Neural progenitor cell (in vitro differentiated cells): ENCODE measurements at regions not wholly inside any gene's neighbourhood (a gene's known extent, or its start where the extent isn't known, plus 50 kb on each side); places are given as distances from the start of the nearest gene placed in this dataset.

Experiments
- DNase-seq: peaks from one replicate; pipeline ENCODE4 v3.0.0-alpha.2; 2016; ENCODE audit warnings: low spot score
- H2AFZ ChIP-seq: fragments of 200-600 bp; sonication (generic); replicated peaks from 2 replicates; pipeline ENCODE4 v1.6.1; 2016; ENCODE audit warnings: antibody characterized with exemption
- H3F3A ChIP-seq: fragments of 200-600 bp; sonication (generic); 2 replicates; pipeline ENCODE4 v1.6.1; 2016; ENCODE audit warnings: antibody characterized with exemption, low read depth
- H3K27ac ChIP-seq: fragments of 200-600 bp; sonication (generic); 2 replicates; pipeline ENCODE4 v1.5.1; 2016; ENCODE audit warnings: mild to moderate bottlenecking
- H3K27me3 ChIP-seq: fragments of 200-600 bp; sonication (generic); 2 replicates; pipeline ENCODE4 v1.6.1; 2016; ENCODE audit warnings: mild to moderate bottlenecking, moderate library complexity
- H3K36me3 ChIP-seq: fragments of 200-600 bp; sonication (generic); 2 replicates; pipeline ENCODE4 v1.5.1; 2016
- H3K4me1 ChIP-seq: fragments of 200-600 bp; sonication (generic); 2 replicates; pipeline ENCODE4 v1.6.1; 2016; ENCODE audit warnings: mixed run types
- H3K4me2 ChIP-seq: fragments of 200-600 bp; sonication (generic); 2 replicates; pipeline ENCODE4 v1.6.1; 2016
- H3K4me3 ChIP-seq: fragments of 200-600 bp; sonication (generic); 2 replicates; pipeline ENCODE4 v1.5.1; 2016
- H3K79me2 ChIP-seq: fragments of 200-600 bp; sonication (generic); 2 replicates; pipeline ENCODE4 v1.6.1; 2016; ENCODE audit warnings: low read depth
- H3K9ac ChIP-seq: fragments of 200-600 bp; sonication (generic); 2 replicates; pipeline ENCODE4 v1.6.1; 2016
- H3K9me3 ChIP-seq: fragments of 200-600 bp; sonication (generic); 2 replicates; pipeline ENCODE4 v1.5.1; 2016; ENCODE audit warnings: low read depth
- H4K20me1 ChIP-seq: fragments of 200-600 bp; sonication (generic); 2 replicates; pipeline ENCODE4 v1.6.1; 2016; ENCODE audit warnings: low read depth
- H3K27ac Mint-ChIP-seq: 3 replicates; pipeline ENCODE4 v1.8.0; 2021; ENCODE audit warnings: mixed read lengths
- H3K27me3 Mint-ChIP-seq: 2 replicates; pipeline ENCODE4 v1.8.0; 2022; ENCODE audit warnings: low read depth, mild to moderate bottlenecking, inconsistent platforms, moderate library complexity, mixed read lengths; ENCODE audit not compliant: insufficient read depth
- H3K36me3 Mint-ChIP-seq: 3 replicates; pipeline ENCODE4 v1.8.0; 2021; ENCODE audit warnings: mixed read lengths
- H3K4me1 Mint-ChIP-seq: 3 replicates; pipeline ENCODE4 v1.8.0; 2021; ENCODE audit warnings: mixed read lengths
- H3K4me3 Mint-ChIP-seq: 3 replicates; pipeline ENCODE4 v1.8.0; 2021; ENCODE audit warnings: mild to moderate bottlenecking, moderate library complexity, mixed read lengths
- H3K9me3 Mint-ChIP-seq: 3 replicates; pipeline ENCODE4 v1.8.0; 2020; ENCODE audit warnings: mixed read lengths
- CTCF ChIP-seq: fragments of 200-600 bp; sonication (generic); IDR thresholded peaks from 2 replicates; pipeline ENCODE4 v1.5.1; 2017; ENCODE audit warnings: antibody characterized with exemption, mild to moderate bottlenecking
- EZH2 ChIP-seq: fragments of 200-600 bp; sonication (generic); IDR thresholded peaks from 2 replicates; pipeline ENCODE4 v1.6.1; 2017; ENCODE audit warnings: antibody characterized with exemption, mild to moderate bottlenecking, moderate library complexity
- EZH2phosphoT487 ChIP-seq: fragments of 200-600 bp; sonication (generic); IDR thresholded peaks from 2 replicates; pipeline ENCODE4 v1.6.1; 2017; ENCODE audit warnings: antibody characterized with exemption

- H3K4me3 Mint-ChIP-seq = no peak overlapping the region
- Histone ChIP-seq H3K27me3 (no peaks in the 10 kb centered on the region), H3K9ac (no peak overlapping the region), H3K79me2 (no peaks in the 10 kb centered on the region), H3K27ac (no peak overlapping the region), H4K20me1 (no peaks in the 10 kb centered on the region), H3K9me3 (no peaks in the 10 kb centered on the region), H2AFZ (no peak overlapping the region), H3F3A (no peaks in the 10 kb centered on the region), H3K4me2 (no peak overlapping the region), H3K36me3 (no peaks in the 10 kb centered on the region), H3K4me1 (no peaks in the 10 kb centered on the region), H3K4me3 (no peak overlapping the region)
- TF ChIP-seq EZH2phosphoT487 (no peak), CTCF (no peak), EZH2 (no peak)
- H3K4me1 Mint-ChIP-seq = no peaks in the 10 kb centered on the region
- no peak overlapping the region for H3K27ac Mint-ChIP-seq
- H3K9me3 Mint-ChIP-seq = no peaks in the 10 kb centered on the region
- H3K27me3 Mint-ChIP-seq = peaks cover 11% of the 10 kb centered on the region
- no peak for DNase-seq
- H3K36me3 Mint-ChIP-seq = no peaks in the 10 kb centered on the region
Observed at GRCh38 chr20:41958391-41958790, 340.2 kb upstream of the CHD6 start.

GRCh38 chr20:41956338-41957074 is 338.3 kb upstream of the CHD6 start:
- H3K9me3 ChIP-seq = no peaks in the 10 kb centered on the region
- no peaks in the 10 kb centered on the region for H3K79me2 ChIP-seq
- H3K27ac Mint-ChIP-seq = no peak overlapping the region
- no peak overlapping the region for H2AFZ ChIP-seq
- no peaks in the 10 kb centered on the region for H3F3A ChIP-seq
- no peaks in the 10 kb centered on the region for H3K27me3 ChIP-seq
- no peaks in the 10 kb centered on the region for H3K36me3 ChIP-seq
- H3K9ac ChIP-seq = no peak overlapping the region
- H3K4me3 ChIP-seq = no peak overlapping the region
- no peak overlapping the region for H3K4me3 Mint-ChIP-seq
- DNase-seq = peak; percentile 44
- H3K4me2 ChIP-seq = no peak overlapping the region
- peaks cover 7% of the 10 kb centered on the region for H3K27me3 Mint-ChIP-seq
- H3K27ac ChIP-seq = no peak overlapping the region
- TF ChIP-seq EZH2phosphoT487 (no peak), CTCF (peak; percentile 79)
- H3K4me1 Mint-ChIP-seq = no peaks in the 10 kb centered on the region
- H3K4me1 ChIP-seq = no peaks in the 10 kb centered on the region
- no peaks in the 10 kb centered on the region for H4K20me1 ChIP-seq
- H3K9me3 Mint-ChIP-seq = no peaks in the 10 kb centered on the region
- H3K36me3 Mint-ChIP-seq = no peaks in the 10 kb centered on the region

- no peak overlapping the region for H3K9ac ChIP-seq
- no peaks in the 10 kb centered on the region for H3K4me1 ChIP-seq
- no peak overlapping the region for H3K27ac Mint-ChIP-seq
- H3K36me3 ChIP-seq = no peaks in the 10 kb centered on the region
- H3K27me3 ChIP-seq = no peaks in the 10 kb centered on the region
- no peak overlapping the region for H3K4me3 Mint-ChIP-seq
- H3K9me3 ChIP-seq = no peaks in the 10 kb centered on the region
- no peak for DNase-seq
- no peak overlapping the region for H2AFZ ChIP-seq
- no peaks in the 10 kb centered on the region for H3K79me2 ChIP-seq
- no peak overlapping the region for H3K4me3 ChIP-seq
- H3K9me3 Mint-ChIP-seq = no peaks in the 10 kb centered on the region
- H3K4me1 Mint-ChIP-seq = no peaks in the 10 kb centered on the region
- H3F3A ChIP-seq = no peaks in the 10 kb centered on the region
- no peak overlapping the region for H3K4me2 ChIP-seq
- H3K36me3 Mint-ChIP-seq = no peaks in the 10 kb centered on the region
- peaks cover 3% of the 10 kb centered on the region for H3K27me3 Mint-ChIP-seq
- no peak overlapping the region for H3K27ac ChIP-seq
- TF ChIP-seq CTCF (no peak), EZH2phosphoT487 (no peak), EZH2 (no peak)
- H4K20me1 ChIP-seq = no peaks in the 10 kb centered on the region
Observed at GRCh38 chr20:41952166-41952565, 334.0 kb upstream of the CHD6 start.
